Adrenal gland (tissue), 9 donors: ENCODE measurements at regions not wholly inside any gene's neighbourhood (a gene's known extent, or its start where the extent isn't known, plus 50 kb on each side); places are given as distances from the start of the nearest gene placed in this dataset.

ENCODE experiments used
- DNase-seq, 7 donors: peaks; one replicate each; pipeline ENCODE4 v3.0.0-alpha.2; 2019 to 2020
- H3K27ac ChIP-seq, 5 donors: fragments of 200-600 bp; sonication (generic) in 4 of 5; 1 replicate in 3 of 5; 2 replicates in 2 of 5; pipeline versions ENCODE4 v1.5.1 to v1.8.0; 2016 to 2020; ENCODE audit warnings: mild to moderate bottlenecking in 1 of 5
- H3K27me3 ChIP-seq: fragments of 200-600 bp; 2 replicates; pipeline ENCODE4 v1.8.0; 2021
- H3K36me3 ChIP-seq, 2 donors: fragments of 200-600 bp; replicated peaks in 1 of 2; 1 replicate in 1 of 2; 2 replicates in 1 of 2; pipeline versions ENCODE4 v1.5.1 to v1.8.0; 2018 to 2022
- H3K4me1 ChIP-seq, 2 donors: fragments of 200-600 bp; replicated peaks in 1 of 2; 1 replicate in 1 of 2; 2 replicates in 1 of 2; pipeline versions ENCODE4 v1.5.1 to v1.8.0; 2018 to 2021
- H3K4me3 ChIP-seq, 4 donors: fragments of 200-600 bp; sonication (generic) in 3 of 4; one replicate each; pipeline ENCODE4 v1.5.1; 2016 to 2018
- H3K9me3 ChIP-seq, 3 donors: fragments of 200-600 bp; sonication (generic) in 1 of 3; replicated peaks in 1 of 3; 1 replicate in 2 of 3; 2 replicates in 1 of 3; pipeline versions ENCODE4 v1.5.1 to v1.8.0; 2016 to 2021
- POLR2A ChIP-seq, 2 donors: fragments of 450-650 bp; IDR thresholded peaks; one replicate each; pipeline ENCODE4 v1.6.1; 2017; ENCODE audit warnings: antibody characterized with exemption in 2 of 2, mild to moderate bottlenecking in 2 of 2, moderate library complexity in 1 of 2
- WGBS, 4 donors: extraction: QIAGEN DNeasy Blood & Tissue Kit in 2 of 4; methylation state at CpG; one replicate each; pipeline versions ENCODE4 v1.1.5 to v1.1.7; 2013 to 2017; 5-methylcytosine and 5-hydroxymethylcytosine counted together
- intact Hi-C, 2 donors: fragments of 100-400 bp; cut with DNase I; formaldehyde crosslinking; loops; one replicate each; pipeline versions ENCODE4 v1.14.1 to v1.15.0; 2022 to 2023
- TF ChIP-seq, protein P1 (sequence below), 6 experiments: fragments of 450-650 bp in 4 of 6; fragments of 200-600 bp in 2 of 6; sonication (generic) in 1 of 6; IDR thresholded peaks; 1 replicate in 5 of 6; 2 replicates in 1 of 6; pipeline versions ENCODE4 v1.5.1 to v1.8.0; 2016 to 2021; ENCODE audit warnings: antibody characterized with exemption in 6 of 6, mild to moderate bottlenecking in 2 of 6, moderate library complexity in 1 of 6
- donor health status: healthy with polysubstance abuse.
- donor health status: Bipolar disorder and iron deficiency.
- donor health status: DM: yes; HTN: yes; CAD: no.
- donor health status: DM: no; HTN: no; CAD: no.
- donor health status: DM: no; HTN: no; CAD: no.

DNA sequence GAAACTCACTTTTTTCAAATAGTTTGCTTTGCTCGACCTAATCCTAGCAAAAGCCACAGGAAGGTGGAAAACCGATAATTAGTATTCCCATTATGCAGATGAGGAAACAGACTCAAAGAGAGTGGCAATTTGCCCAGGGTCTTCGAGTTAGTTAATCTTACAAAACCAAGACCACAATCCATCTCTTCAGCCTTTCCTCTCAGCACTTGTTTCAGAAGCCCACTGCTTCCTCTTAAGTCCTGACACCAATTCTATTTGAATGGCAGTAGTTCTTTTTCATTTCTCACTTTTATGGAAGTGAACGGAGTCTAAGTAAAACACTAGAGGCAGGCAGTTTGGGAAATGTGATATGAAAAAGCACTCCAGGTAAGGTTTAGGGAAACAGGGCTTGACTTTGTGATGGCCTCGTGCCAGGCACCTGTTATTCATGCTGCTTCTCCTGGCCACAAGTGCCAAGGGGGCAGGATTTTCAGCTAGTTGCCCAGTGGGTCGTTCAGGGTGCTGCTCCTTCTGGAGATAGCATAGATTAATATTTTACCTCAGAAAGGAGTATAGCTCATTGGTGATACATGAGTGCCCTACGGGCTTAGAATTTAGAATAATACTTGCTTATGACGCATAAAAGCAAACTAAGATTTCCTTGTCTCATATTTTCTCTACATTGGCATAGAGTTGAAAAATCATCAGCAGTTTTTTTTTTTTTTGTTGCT, 76.6 kb upstream of the NRIP1 start:
- 69 to 79% (median 75%) methylated on average over 8 of the region's 8 CpGs for WGBS, 4 donors

DNA sequence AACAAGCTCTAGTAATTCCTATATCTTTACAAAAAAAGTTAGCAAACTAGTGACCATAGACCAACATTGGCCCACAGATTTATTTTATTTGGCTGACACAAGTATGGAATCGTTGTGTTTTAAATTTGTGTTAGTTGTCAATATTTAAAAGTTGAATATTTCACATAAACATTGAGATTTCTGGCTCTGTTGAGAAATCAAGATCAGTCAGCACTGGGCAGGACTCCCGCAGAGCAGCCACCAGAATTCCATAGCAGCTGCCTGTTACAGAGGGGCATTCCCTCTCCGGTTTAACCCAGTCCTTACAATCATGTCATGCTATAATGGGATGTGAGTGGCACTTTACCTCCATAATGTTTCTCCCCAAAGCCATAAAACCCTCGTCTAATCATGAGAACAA, 79.2 kb upstream of the NRIP1 start:
- Histone ChIP-seq H3K27me3 (no peaks in the 10 kb centered on the region), H3K4me3 (no peak overlapping the region), H3K27ac (no peak overlapping the region), H3K9me3 (no peaks in the 10 kb centered on the region), H3K36me3 (no peaks in the 10 kb centered on the region), H3K4me1 (no peaks in the 10 kb centered on the region)
- whole genome bisulfite sequencing, 4 donors = 76 to 87% (median 78%) methylated on average over 4 of the region's 4 CpGs
- TF ChIP-seq, protein P1, sequence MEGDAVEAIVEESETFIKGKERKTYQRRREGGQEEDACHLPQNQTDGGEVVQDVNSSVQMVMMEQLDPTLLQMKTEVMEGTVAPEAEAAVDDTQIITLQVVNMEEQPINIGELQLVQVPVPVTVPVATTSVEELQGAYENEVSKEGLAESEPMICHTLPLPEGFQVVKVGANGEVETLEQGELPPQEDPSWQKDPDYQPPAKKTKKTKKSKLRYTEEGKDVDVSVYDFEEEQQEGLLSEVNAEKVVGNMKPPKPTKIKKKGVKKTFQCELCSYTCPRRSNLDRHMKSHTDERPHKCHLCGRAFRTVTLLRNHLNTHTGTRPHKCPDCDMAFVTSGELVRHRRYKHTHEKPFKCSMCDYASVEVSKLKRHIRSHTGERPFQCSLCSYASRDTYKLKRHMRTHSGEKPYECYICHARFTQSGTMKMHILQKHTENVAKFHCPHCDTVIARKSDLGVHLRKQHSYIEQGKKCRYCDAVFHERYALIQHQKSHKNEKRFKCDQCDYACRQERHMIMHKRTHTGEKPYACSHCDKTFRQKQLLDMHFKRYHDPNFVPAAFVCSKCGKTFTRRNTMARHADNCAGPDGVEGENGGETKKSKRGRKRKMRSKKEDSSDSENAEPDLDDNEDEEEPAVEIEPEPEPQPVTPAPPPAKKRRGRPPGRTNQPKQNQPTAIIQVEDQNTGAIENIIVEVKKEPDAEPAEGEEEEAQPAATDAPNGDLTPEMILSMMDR (IDR thresholded peaks at IDR 0.05) = no peak
- no peak for TF ChIP-seq POLR2A (IDR thresholded peaks at IDR 0.05)
- no peak for DNase-seq
- intact Hi-C loops = no loop called here

More for the DNA sequence above, 76.6 kb upstream of the NRIP1 start:
- intact Hi-C loops = no loop called here
- no peaks in the 10 kb centered on the region for H3K27me3 ChIP-seq
- TF ChIP-seq, protein P1 (IDR thresholded peaks at IDR 0.05) = no peak
- TF ChIP-seq POLR2A (IDR thresholded peaks at IDR 0.05) = no peak
- no peak for DNase-seq
- no peaks in the 10 kb centered on the region for H3K36me3 ChIP-seq
- no peak overlapping the region for H3K27ac ChIP-seq
- no peak overlapping the region for H3K4me3 ChIP-seq
- H3K9me3 ChIP-seq = no peaks in the 10 kb centered on the region
- no peaks in the 10 kb centered on the region for H3K4me1 ChIP-seq

DNA sequence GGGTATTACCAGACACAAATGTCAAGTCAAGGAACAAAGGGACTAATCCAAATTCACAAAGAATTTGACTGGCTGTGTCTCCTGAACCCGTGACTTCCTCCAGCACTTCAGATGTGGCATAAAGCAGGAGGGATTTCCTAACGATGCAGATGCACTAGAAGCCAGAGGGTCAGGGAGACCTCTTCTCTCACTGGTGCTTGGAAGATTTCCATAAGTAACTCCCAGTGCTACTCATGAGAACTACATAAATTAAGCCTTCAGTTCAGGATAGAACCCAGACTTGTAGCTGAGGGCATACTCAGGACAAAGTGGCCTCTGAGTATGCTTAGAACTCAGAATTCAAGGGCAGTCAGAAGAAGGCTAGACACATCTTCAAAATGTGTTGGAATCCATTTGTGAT, 83.6 kb upstream of the NRIP1 start:
- 78 to 91% (median 82%) methylated on average over 2 of the region's 2 CpGs for WGBS, 4 donors
- Histone ChIP-seq H3K4me1 (no peaks in the 10 kb centered on the region), H3K27me3 (no peaks in the 10 kb centered on the region), H3K27ac (no peak overlapping the region), H3K4me3 (no peak overlapping the region), H3K36me3 (no peaks in the 10 kb centered on the region), H3K9me3 (no peaks in the 10 kb centered on the region)
- no peak for DNase-seq
- TF ChIP-seq, protein P1 (IDR thresholded peaks at IDR 0.05) = no peak
- no peak for TF ChIP-seq POLR2A (IDR thresholded peaks at IDR 0.05)
- intact Hi-C loops = no loop called here

DNA sequence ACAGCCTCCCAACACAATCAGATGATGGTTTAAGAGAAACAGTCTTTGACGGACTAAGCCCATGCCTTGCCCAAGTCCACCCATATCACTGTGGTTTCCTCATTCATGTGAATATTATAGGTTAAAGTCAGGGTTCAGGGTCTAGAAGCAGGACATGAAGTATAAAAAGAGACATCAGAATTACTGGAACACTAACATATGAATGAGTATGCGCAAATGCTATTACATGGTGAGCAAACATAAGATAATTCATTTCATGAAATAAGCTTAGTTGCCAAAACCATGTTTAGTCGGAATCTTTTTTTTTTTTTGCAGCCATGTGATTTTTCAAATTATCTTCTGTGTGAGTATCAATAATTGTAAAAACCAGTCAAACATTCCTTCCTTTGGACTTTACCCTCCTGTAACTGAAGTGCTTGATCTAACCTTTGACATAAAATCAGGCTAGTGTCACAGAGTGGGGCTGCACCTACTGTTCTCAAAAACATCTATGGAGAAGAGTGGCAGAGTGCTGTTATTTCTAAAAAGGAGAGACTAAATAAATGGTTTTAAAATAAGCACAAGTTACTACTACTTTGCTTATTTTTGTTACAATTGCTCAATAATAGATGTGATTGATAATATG, 84.9 kb upstream of the NRIP1 start:
- intact Hi-C loops = no loop called here
- Histone ChIP-seq H3K9me3 (no peaks in the 10 kb centered on the region), H3K4me1 (no peaks in the 10 kb centered on the region), H3K4me3 (no peak overlapping the region), H3K27me3 (no peaks in the 10 kb centered on the region), H3K27ac (no peak overlapping the region), H3K36me3 (no peaks in the 10 kb centered on the region)
- 92 to 96% (median 95%) methylated on average over 3 of the region's 3 CpGs for WGBS, 4 donors
- DNase-seq = no peak
- TF ChIP-seq, protein P1 (IDR thresholded peaks at IDR 0.05) = no peak
- no peak for TF ChIP-seq POLR2A (IDR thresholded peaks at IDR 0.05)
